Islet of Langerhans (tissue), 1 donor: ENCODE measurements at regions not wholly inside any gene's neighbourhood (a gene's known extent, or its start where the extent isn't known, plus 50 kb on each side); places are given as distances from the start of the nearest gene placed in this dataset.
A peak's percentile ranks its signal among the peaks of the same experiment; 100 is the strongest.

Source experiments
- FAIRE-seq: peaks from one replicate; lab custom pipeline; 2011; peaks lifted over from hg19 to GRCh38; lab: Jason Lieb, UNC

- FAIRE-seq: no peak
These were observed 408.8 kb downstream of the PLA2G4A start for GRCh38 chr1:187237542-187237941.

GRCh38 chr1:187241971-187242370, 413.2 kb downstream of the PLA2G4A start:
- no peak for FAIRE-seq

DNA sequence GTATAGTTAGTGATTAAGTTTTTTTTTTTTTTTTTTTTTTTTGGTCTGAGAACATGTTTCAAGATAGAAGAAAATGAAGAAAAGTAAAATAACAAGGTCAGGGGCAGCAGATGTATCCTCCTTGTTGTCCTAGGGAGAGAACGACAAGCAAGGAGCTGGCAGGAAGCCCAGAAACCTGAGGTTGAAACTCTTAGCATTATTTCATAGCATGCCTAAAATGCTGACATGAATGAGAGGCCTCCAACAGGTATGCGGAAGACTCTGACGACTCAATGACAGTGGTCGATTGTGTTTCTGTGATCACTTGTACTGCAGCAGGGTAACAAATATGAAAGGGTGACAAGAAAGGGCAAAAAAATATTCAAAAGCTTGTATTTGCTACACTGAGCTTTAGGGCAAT, 415.9 kb downstream of the PLA2G4A start:
- no peak for FAIRE-seq

DNA sequence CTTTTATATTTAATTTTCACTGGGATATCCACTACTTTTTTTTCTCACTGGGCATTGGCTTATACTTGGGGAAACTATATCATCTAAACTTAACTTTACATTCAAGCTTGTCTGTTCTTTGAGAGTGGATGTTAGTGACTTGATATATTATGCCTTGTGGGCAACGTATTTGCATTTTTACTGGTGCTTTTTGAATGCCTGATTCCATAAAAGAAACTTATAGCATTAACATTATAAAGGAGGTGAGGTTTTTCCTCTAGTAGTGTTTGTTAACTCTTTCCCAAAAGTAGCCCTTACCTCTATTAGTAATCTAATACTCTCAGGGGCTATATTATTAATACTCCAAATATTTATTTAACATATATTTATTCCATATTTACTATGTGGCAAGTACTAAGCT, 416.5 kb downstream of the PLA2G4A start:
- no peak for FAIRE-seq

DNA sequence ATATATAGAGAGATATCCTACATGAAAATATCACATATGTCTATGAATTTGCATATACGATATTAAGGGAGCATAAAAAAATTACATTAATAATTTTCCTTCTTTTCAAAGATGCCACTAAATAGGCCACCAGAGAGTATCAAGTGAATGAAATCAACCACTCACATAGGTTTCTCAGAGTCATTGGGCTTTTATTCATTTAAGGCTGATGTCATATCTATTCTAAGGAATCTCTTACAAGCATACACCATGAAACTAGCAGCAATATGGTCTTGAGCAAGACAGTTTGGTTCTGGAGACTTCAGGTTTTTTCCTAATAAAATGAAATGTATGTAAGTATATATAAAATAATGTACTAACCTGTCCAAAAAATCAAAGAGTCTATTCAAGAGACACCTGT, 420.4 kb downstream of the PLA2G4A start:
- FAIRE-seq: no peak

DNA sequence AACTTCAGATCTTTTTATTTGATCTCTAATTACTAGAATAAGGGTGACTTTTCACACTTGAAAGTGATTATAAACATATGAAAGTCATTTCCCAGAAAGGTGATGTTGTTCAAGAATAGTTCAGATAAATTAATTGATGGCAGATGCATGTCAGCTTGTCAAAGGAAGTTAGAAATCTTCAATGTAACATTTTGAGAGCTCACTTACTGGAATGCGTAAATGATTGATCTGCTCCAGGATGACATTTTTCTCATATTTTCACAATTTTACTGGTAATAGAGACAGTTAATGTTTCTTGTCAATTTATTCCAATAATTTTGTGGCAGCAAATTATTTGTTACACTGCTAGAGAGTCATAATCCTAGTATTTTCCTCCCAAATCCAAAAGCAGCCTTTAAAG, 424.2 kb downstream of the PLA2G4A start:
- no peak for FAIRE-seq

DNA sequence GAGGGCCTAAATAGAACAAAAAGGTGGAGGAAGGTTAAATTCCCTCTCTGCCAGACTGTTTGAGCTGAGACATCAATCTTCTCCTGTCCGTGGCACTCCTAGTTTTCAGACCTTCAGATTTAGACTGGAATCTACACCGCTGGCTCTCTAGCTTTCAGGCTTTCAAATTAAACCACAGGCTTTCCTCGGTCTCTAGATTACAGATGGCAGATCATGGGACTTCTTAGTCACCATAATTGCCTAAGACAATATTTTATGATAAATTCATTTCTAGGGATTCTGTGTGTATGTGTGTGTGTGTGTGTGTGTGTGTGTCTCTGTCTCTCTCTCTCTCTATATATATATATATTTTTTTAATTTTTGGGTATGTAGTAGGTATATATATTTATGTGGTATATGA, 428.7 kb downstream of the PLA2G4A start:
- no peak for FAIRE-seq

GRCh38 chr1:187261637-187262036, 432.9 kb downstream of the PLA2G4A start:
- FAIRE-seq: no peak

- FAIRE-seq: no peak
These were observed 434.0 kb downstream of the PLA2G4A start for GRCh38 chr1:187262731-187263130.

DNA sequence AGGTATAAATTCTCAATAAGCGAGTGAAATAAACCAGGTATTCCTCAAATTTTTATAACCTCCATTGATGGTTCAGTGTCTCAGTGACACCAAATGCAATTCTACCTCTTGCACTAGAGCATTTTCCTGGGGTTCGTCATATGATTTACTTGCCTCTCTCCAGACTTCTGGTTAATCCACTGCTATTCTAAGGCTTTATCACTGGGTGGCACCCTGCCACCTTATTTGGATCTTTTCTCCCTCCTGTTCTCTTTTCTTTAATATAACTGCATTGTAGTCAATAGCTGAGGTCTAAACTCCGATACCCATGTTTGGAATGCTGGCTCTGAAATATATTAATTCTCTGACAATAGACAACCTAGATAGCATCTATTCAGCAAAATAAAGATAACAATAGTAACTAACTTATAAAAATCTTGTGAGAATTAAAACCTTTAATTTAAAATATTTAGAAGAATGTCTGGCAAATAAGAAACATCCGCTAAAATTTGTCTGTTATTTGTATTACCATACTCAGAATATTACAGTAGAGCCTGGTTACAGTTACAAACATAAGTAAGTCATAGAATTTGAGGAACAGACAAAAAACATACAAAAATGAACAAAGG, 436.4 kb downstream of the PLA2G4A start:
- FAIRE-seq: peak; percentile 21

GRCh38 chr1:187266051-187266450, 437.3 kb downstream of the PLA2G4A start:
- no peak for FAIRE-seq

DNA sequence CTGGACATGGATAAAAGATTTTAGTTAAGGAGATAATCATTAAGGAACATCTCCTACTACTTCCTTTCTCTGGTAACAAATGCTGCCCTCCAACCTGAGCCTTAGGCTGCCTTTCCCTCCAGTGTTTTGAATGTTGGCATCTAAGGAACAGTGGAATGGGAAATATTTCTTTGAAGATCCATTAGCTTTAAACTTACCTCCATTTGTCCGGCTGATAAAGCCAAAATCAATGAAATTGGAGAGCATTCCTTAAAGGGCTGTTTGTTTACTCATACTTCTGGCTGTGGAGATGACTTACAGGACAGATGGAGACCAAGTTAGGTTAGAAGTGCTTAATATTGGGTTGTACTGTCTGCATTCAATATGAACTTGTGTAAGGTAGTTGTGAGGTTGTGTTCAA, 439.1 kb downstream of the PLA2G4A start:
- FAIRE-seq: no peak

- no peak for FAIRE-seq
These were observed 441.5 kb downstream of the PLA2G4A start for GRCh38 chr1:187270256-187270655.

DNA sequence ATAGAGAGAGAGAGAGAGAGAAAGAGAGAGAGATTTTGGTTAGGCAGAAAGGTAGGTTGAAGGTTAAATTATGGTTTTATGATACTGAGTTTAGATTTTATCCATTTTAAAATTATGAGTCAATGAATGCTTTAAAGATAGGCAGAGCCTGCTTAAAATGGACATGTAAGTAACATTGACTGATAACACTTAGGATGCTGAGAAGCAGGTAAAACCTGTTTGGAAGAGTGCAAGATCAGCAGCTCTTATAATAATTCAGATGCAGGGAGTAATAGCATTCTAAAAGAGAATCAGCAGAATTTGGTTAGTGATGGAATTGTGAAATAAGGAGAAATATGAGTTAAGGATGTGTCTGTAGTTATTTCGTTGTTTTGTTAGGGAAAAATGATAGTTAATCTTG, 446.6 kb downstream of the PLA2G4A start:
- FAIRE-seq: no peak

- no peak for FAIRE-seq
These were observed 447.3 kb downstream of the PLA2G4A start for GRCh38 chr1:187275985-187276575.

GRCh38 chr1:187276677-187277076, 447.9 kb downstream of the PLA2G4A start:
- no peak for FAIRE-seq

DNA sequence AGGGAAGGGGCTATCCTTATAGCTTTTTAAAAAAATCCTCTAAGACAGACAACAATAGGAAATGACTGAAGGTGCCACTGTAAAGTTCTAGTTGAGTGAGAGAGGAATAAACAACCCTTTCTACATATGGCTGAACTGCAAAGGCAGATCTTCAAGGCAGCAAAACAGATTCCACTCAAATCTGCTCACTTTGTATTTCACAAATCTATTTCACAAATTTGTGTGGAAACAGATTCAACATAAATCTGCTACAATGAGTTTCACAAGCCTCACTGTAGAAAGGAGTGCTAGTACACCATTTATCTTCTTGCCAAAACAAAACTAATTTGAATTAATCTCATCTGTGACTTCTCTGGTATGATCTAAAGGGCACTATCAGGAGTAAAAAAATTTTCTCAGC, 451.3 kb downstream of the PLA2G4A start:
- no peak for FAIRE-seq

DNA sequence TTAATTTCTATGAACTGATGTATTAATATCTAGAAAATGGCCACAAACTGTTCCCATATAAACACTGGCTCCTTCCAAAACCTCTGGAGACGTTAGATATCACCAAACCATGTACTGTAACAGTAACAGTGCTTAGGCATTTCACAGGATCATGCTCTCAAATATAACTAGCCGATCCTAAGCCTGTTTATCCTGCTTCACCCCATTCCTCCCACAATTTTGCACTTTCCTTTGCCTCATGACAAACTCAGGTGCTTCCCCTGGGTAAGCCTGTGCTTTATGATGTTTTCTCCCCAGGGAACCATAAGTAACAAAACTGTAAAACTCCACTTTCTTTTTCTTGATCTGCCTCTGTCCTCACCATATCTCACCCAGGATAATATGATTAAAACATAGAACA, 452.3 kb downstream of the PLA2G4A start:
- no peak for FAIRE-seq

GRCh38 chr1:187283984-187284383, 455.2 kb downstream of the PLA2G4A start:
- FAIRE-seq: no peak

- FAIRE-seq: no peak
These were observed 465.9 kb downstream of the PLA2G4A start for GRCh38 chr1:187294421-187295201.

DNA sequence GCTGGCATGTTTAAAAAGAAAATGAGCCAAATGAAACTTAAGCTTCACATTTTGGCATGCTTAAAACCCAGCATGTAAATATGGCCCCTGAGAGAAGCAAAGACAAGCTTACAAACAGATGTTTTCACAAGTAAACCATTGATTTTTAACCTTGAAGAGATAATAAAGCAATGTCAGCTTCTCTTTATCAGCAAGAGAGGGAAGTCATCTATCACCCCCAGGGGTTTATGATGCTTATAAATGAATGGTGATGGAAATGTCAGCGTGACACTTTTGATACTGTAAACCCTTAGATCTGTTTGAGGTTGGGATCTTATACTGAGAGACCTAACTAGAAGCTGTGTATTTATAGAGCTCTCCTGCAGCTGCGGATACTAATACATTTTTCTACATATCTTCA, 471.3 kb downstream of the PLA2G4A start:
- no peak for FAIRE-seq

DNA sequence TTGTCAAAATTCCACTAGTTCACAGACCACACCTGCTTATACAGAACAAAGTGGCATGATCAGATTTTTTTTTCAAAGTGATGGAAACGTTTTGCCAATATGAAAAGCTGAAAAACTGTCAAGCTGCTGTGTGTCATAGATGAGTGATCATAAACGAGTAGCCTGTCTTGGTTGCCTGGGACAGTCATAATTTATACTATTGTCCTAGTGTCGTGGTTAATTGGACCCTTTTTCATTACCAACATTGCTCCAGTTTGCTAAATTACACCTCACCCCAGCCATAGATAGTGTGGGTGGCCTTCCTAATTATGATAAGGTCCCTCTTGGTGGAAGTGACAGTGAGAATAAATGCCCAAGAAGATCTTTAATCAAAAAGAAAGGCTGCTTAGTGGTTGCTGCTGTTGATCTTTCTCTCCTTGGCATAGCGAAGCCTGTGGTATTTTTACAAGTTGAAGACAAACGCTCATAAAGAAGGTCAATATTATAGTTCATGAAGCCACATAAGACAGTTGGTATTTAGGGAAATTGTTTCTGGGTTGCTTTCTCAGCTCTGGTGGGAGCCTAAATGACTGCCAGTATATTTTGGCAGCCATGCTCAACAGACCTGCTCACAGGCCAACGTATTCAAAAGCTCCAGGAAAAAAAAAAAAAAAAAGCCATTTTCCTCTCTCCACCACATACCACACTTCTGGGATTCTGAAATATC, 478.1 kb downstream of the PLA2G4A start:
- no peak for FAIRE-seq

DNA sequence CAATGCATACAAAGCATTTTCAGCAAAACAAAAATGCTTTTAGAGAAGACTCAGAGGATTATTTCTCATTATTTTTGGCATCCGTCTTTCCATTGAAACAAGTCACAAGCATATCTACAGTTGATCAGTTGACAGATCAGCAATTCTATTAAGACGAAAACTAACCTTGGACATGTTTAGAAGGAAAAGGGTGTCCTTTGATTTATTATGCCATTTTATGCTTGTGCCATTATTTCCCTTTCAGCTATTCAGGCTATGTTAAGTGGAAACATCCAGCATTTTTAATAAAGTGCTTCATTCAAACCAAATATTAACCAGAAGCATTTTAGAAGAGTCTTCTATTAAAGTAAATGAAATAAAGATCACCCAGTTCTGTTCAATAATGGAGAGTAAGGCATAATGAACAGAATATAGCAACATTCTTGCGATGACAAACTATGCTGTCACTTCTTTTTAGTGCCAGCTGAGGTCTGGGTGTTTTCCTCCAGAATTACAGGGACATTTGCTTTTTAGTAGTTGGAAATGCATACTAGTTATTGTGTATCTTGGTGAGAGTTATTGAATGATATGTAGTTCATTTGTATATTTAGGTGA, 481.4 kb downstream of the PLA2G4A start:
- FAIRE-seq: no peak
